ENCODE measurements at regions not wholly inside any gene's neighbourhood (a gene's known extent, or its start where the extent isn't known, plus 50 kb on each side); places are given as distances from the start of the nearest gene placed in this dataset.
"Not testable (repeated sequence)": the region's sequence is repeated elsewhere in the genome, so short reads cannot be mapped to it uniquely, and the experiment has no call there.

GRCh38 chr5:25418319-25418859 lies 773.6 kb upstream of the CDH10 start:
- DNase-seq (ENCODE audit: missing footprints) (no peak), ATAC-seq (no peak)
- intact Hi-C loops (cut with DNase I), result no loop called here

GRCh38 chr5:25416960-25417359 lies 772.2 kb upstream of the CDH10 start:
- ATAC-seq (no peak), DNase-seq (ENCODE audit: missing footprints) (no peak)
- intact Hi-C loops (cut with DNase I), result no loop called here

- intact Hi-C loops (cut with DNase I), result no loop called here
- ATAC-seq, result no peak
- DNase-seq (ENCODE audit: missing footprints), result no peak
These were observed 771.2 kb upstream of the CDH10 start for GRCh38 chr5:25415970-25416369.

GRCh38 chr5:25414742-25415141 lies 770.0 kb upstream of the CDH10 start:
- intact Hi-C loops (cut with DNase I), result no loop called here
- ATAC-seq, result no peak
- no peak for DNase-seq (ENCODE audit: missing footprints)

- no peak for ATAC-seq
These were observed 767.4 kb upstream of the CDH10 start for GRCh38 chr5:25412116-25412661.

GRCh38 chr5:25407365-25407764 lies 762.6 kb upstream of the CDH10 start:
- ATAC-seq; DNase-seq (ENCODE audit: missing footprints); intact Hi-C loops (cut with DNase I): not testable (repeated sequence)

More at GRCh38 chr5:25412116-25412661, 767.4 kb upstream of the CDH10 start:
- intact Hi-C loops (cut with DNase I), result no loop called here
- DNase-seq (ENCODE audit: missing footprints), result no peak

GRCh38 chr5:25405850-25406249 lies 761.1 kb upstream of the CDH10 start:
- no peak for ATAC-seq
- intact Hi-C loops (cut with DNase I), result no loop called here

GRCh38 chr5:25399878-25400480 lies 755.2 kb upstream of the CDH10 start:
- DNase-seq (ENCODE audit: missing footprints) (no peak), ATAC-seq (no peak)
- intact Hi-C loops (cut with DNase I), result no loop called here

More at GRCh38 chr5:25405850-25406249, 761.1 kb upstream of the CDH10 start:
- DNase-seq (ENCODE audit: missing footprints), result no peak

- DNase-seq (ENCODE audit: missing footprints), result no peak
- intact Hi-C loops (cut with DNase I), result no loop called here
- no peak for ATAC-seq
These were observed 749.2 kb upstream of the CDH10 start for GRCh38 chr5:25393957-25394356.

- no peak for DNase-seq (ENCODE audit: missing footprints)
- intact Hi-C loops (cut with DNase I), result no loop called here
- ATAC-seq, result no peak
These were observed 748.5 kb upstream of the CDH10 start for GRCh38 chr5:25393256-25393655.

- DNase-seq (ENCODE audit: missing footprints) (no peak), ATAC-seq (no peak)
- intact Hi-C loops (cut with DNase I), result no loop called here
These were observed 743.2 kb upstream of the CDH10 start for GRCh38 chr5:25387953-25388352.

- no peak for DNase-seq (ENCODE audit: missing footprints)
- intact Hi-C loops (cut with DNase I), result no loop called here
- no peak for ATAC-seq
These were observed 718.0 kb upstream of the CDH10 start for GRCh38 chr5:25362799-25363198.

- intact Hi-C loops (cut with DNase I), result no loop called here
- DNase-seq (ENCODE audit: missing footprints) (no peak), ATAC-seq (no peak)
These were observed 714.1 kb upstream of the CDH10 start for GRCh38 chr5:25358919-25359318.

- intact Hi-C loops (cut with DNase I), result no loop called here
- ATAC-seq (no peak), DNase-seq (ENCODE audit: missing footprints) (no peak)
These were observed 712.8 kb upstream of the CDH10 start for GRCh38 chr5:25357605-25358004.

GRCh38 chr5:25349746-25350145 lies 705.0 kb upstream of the CDH10 start:
- DNase-seq (ENCODE audit: missing footprints) (no peak), ATAC-seq (no peak)
- intact Hi-C loops (cut with DNase I), result no loop called here

GRCh38 chr5:25345240-25345771 lies 700.5 kb upstream of the CDH10 start:
- no peak for DNase-seq (ENCODE audit: missing footprints)
- no peak for ATAC-seq
- intact Hi-C loops (cut with DNase I), result no loop called here

- no peak for ATAC-seq
- intact Hi-C loops (cut with DNase I), result no loop called here
These were observed 694.8 kb upstream of the CDH10 start for GRCh38 chr5:25339541-25339940.

GRCh38 chr5:25334350-25334749 lies 689.6 kb upstream of the CDH10 start:
- intact Hi-C loops (cut with DNase I), result no loop called here
- ATAC-seq (no peak), DNase-seq (ENCODE audit: missing footprints) (no peak)

More at GRCh38 chr5:25339541-25339940, 694.8 kb upstream of the CDH10 start:
- DNase-seq (ENCODE audit: missing footprints), result no peak

GRCh38 chr5:25330721-25331120 lies 685.9 kb upstream of the CDH10 start:
- no peak for DNase-seq (ENCODE audit: missing footprints)
- ATAC-seq, result no peak
- intact Hi-C loops (cut with DNase I), result no loop called here

- intact Hi-C loops (cut with DNase I), result no loop called here
These were observed 682.4 kb upstream of the CDH10 start for GRCh38 chr5:25327172-25327571.

More at GRCh38 chr5:25327172-25327571, 682.4 kb upstream of the CDH10 start:
- no peak for DNase-seq (ENCODE audit: missing footprints)
- ATAC-seq, result no peak
